GM18502 (cell line): ENCODE measurements at regions not wholly inside any gene's neighbourhood (a gene's known extent, or its start where the extent isn't known, plus 50 kb on each side); places are given as distances from the start of the nearest gene placed in this dataset.
"Not testable (repeated sequence)": the region's sequence is repeated elsewhere in the genome, so short reads cannot be mapped to it uniquely, and the experiment has no call there.

Source experiments
- ATAC-seq: cut with Tn5 transposase; IDR thresholded peaks from one replicate; pipeline ENCODE4 v1.9.1; 2021; ENCODE audit warnings: mild to moderate bottlenecking; ENCODE audit not compliant: unreplicated experiment, poor library complexity

DNA sequence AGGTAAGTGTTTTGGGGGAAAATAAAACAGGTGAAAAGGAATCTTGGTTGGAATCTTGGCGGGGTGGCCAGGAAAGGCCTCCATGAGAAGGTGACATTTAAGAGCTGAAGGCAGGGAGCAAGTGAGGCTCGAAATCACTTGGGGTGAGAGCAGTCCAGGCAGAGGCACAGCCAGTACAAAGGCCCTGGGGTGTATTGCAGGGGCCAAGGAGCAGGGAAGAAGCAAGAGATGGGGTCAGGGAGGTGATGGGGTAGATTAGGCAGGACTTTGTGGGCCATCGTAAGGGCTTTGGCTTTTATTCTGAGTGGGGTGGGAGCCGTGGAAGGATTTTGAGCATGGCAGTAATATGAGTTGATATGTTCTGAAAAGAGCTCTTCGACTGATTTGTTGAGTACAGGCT is 551.1 kb downstream of the MN1 start:
- no peak for ATAC-seq

DNA sequence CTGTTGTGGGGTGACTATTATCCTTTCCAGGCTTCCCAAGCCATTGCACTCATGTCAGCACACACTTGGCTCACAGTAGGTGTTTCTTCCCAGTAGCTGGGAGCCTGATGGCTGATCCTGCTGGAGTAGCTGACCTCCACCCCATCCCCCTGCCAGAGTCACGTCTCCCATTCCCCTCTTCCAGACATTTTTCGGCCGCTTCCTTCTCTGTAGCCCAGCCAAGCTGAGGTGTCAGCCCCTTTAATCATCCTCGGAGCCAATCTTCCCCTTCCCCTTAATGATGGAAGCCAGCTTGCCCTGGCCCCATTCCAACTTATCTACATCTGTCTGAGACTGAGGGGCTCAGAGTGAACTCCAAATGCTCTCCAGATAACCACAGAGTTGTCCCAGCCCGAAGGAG is 550.7 kb downstream of the MN1 start:
- ATAC-seq = no peak

DNA sequence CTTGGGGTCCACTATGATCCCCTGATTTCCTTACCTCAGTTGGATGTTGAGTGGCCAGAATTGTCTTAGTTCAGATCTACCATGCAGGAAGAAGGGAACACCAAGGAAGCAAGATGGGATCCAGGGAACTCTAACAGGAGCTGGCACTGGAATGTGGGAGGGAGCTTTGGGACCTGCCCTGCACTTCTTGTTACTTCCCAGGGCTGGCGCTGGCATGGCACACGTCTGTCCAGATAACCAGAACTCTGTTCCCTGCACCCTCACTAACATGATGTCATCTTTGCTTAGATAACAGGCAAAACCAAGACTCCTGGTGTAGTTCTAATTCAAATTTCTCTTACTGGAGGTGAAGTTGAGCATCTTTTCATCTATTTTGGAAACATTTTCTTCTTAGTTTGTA is 550.0 kb downstream of the MN1 start:
- no peak for ATAC-seq

DNA sequence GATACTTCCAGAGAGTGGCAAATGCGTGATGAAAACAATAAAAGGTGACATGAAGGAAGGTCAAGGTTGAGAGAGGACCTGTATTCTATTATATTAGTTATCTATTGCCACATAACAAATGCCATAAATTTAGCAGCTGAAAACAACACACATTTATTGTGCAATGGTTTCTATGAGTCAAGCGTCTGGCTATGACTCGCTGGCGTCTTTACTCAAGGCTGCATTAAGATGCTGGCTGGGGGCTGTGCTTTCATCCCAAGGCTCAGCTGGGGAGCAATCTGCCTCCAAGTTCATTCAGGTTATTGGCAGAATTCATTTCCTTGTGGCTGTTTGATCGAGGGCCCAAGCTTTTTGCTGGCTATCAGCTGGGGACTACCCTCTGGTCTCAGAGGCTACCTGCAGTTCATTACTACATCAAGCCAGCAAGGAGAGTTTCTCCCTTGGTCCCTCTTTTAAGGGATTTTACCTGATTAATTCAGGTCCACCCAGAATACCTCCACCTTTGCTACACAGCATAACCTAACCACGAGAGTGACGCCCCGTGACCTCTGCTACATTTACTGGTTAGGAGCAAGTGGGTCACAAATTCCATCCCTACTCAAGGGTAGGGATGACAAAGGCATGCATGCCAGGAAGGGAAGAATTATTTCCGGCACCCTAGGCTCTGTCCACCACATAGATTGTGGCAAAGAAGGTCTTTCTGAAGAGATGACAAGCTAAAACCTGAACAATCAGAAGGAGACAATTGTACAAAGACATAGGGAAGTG is 549.1 kb downstream of the MN1 start:
- ATAC-seq = no peak

DNA sequence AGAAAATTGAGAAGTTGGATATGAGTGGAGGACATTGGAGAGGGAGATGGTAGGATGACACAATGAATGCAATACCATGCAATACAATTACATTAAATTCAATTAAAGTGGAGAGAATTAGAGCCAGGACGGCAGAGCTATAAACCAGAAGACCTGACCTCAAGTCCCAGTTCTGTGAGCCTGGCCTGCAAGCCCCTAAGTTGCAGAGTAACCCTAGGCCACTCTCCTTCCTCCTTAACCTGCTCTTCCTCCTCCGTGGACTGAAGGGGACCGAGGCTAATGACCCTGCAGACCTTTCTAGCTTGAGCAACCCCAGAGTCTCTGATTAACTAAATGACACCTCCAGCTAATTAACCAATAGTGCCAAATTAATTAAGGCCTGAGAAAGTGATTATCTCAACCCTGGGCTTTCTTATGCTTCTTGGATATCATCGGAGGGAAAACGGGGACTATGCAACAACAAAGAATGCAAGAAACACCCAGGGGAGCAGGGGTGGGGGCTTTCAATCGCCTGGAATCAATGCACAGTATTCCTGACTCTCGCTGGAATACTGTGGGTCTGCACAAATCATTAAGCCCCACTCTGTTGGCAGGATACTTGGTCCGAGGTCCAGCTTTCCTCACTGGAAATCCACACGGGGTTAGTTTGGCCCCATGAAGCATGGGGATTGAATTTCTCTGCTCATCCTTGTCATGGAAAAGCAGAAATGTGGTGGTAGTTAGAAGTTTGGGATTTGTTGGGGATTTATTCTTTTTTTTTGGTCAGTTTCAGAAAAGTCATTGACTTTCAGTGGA is 548.3 kb downstream of the MN1 start:
- no peak for ATAC-seq

DNA sequence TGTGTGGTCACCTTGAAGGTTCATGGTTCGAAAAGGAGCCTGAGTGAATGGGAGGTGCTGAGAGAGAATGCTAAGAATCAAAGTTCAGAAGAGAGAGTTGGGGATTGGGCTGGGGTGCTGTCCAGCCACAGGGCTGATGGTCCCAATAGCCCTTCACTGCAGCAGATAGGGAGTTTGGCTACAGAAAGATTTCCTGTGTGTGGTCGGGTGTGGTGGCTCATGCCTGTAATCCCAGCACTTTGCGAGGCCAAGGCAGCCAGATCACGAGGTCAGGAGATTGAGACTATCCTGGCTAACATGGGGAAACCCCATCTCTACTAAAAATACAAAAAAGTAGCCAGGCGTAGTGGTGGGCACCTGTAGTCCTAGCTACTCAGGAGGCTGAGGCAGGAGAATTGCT is 547.5 kb downstream of the MN1 start:
- ATAC-seq = not testable (repeated sequence)

DNA sequence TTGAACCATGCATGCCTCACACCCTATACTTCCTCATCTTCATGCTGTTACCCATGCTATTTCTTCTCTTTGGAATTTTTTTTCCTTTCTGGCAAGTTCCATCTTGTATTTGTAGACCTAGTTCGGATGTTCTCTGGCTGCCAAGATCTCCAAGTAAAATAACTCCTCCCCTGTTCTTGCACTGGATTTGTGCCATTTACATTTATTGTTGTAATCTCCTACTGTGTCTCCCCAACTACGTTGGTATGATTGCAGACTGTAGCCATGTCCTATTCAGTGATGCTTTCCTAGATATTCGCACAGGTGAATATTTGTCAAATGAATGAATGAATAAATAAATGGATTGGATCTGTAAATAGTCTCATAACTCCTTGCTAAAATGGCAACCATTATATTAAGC is 546.0 kb downstream of the MN1 start:
- no peak for ATAC-seq

DNA sequence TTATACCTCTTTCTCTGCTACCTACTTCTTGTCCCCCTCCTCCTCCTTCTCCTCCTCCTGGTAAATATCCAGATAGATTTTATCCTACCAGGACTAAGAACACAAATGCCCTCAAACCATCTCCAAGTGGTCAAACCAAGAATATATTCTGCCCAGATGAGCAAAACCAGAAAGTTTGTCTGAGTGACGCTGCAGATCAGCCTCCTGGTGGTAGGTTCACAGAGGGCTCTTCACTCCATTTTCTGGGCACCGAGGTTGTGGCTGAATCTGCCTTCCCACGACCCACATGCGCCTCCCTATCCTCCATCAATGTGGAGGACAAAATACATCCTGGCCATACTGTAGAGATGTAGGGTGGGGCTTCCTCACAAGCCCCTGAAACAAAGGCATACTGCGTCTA is 543.6 kb downstream of the MN1 start:
- ATAC-seq = no peak

DNA sequence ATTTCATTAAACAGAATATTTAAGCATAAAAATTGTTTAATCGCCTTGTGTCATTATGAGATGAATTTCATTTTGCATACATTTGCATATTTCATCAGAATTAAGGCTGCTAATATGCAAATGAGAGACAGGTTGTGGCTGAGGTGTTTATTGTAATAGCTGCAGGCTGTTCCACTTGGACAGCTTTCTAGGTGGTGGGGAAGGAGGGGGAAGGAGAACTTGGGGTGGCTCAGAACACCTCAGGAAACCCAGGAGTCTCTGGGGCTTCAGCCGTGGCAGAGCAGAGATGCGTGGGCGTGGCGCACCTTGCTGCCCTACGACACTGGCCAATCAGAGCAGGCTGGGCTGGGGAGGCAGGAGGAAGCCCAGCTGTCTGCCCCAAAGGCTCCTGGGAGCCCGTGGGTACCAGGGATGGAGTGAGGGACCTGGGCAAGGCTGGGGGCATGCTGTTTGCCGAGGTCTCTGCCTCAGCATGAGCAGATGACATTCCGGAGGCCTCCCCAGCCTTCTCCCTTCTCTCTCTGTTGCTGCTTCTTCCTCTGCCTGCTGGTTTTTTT is 542.9 kb downstream of the MN1 start:
- no peak for ATAC-seq

DNA sequence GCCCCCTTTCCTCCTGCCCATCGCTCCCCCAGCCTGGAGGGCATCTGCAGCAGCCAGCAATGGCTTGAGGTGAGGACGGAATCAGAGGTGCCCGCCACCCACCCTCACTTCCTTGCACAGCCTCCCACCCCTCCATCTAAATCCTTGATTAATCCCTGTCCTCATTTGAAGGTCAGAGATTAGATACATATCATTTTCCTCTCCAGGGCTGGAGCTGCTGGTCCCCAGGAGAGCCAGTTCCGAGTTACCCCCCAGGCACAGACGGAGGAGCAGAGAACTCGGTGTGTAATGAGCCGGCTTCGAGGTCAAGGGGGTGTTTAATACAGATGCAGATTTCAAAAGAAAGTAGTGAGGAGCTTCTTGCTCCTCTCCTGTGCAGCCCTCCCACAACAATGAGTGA is 542.1 kb downstream of the MN1 start:
- ATAC-seq = no peak

DNA sequence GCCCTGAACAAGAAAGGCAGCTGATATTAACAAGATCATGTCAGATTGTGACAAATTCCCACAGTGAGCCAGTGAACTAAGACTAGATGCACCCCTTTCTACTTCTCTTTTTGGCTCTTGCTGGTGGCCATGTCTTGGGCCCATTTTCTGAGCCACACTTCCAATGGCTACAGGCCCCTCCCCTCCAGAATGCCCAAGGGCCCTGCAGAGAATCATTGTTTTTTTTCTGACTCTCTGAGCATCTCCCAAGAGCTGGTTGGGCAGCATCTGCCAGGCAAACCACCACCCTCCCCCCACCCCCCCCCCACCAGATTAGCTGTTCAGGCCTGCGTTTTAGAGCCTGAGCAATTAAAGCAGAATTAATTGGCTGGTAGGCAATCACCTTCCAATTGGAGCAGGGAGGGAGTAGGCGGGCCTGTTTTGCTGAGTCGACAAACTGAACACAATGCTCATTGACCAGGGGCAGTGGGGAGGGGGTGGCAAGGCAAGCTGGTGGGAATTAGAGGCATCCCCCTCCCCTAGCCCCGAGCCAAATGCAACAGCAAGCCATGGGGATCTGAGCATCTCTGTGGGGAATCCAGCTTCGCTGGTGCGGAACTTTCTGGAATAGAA is 541.4 kb downstream of the MN1 start:
- ATAC-seq = no peak

DNA sequence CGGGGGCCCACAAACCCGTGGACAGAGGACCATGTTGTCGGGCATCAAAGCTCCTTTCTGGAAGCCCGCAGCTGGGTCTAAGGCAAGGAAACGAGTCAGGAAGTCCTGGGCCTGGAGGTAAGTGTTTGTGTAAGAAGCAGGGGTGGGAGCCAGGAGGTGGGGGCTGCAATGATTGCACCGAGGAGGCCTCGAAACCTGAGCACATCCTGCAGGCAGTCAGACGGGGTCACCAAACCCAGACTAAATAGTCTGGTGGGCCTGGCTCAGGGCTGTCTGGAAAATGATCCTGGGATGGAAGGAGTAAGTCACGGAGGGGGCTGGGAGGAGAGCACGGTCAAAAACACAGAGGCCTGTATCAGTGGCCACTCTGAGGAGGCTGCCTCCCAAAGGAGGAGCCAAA is 539.2 kb downstream of the MN1 start:
- no peak for ATAC-seq

DNA sequence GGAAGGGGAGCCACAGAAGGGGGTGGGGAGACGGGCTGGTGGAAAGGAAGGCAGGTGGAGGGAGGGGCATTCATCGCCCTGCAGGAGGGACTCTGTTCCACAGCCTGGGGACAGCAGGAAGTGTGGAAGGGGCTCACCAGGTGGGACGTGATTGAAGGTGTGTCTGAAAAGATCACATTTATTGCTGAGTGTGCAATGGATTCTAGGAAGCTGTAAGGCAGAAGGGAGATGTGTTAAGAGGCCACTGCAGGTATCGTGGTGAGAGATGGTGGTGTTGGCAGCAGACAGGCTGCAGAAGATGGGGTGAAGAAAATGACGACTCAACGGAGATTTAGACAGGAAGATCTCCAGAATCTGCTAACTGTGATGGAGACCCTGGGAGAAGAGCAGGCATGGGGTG is 537.4 kb downstream of the MN1 start:
- no peak for ATAC-seq

DNA sequence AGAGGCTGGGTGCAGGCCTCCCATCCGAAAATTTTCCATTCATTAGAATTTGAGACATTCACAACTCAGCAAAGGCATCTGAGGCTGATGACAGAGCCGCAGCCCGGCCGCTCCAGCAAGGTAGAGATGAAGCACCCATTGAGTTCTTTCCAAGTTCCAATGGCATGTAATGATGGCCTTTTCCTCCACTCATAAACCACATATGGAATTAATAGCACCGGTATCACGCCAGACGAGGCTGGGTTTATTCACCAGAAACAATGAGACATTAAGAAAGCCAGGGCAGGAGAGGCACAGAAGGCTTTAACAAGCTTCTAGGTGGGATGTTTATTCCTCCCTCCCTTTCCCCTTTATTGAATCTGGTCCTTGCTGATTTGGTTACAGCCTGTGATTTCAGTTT is 534.4 kb downstream of the MN1 start:
- no peak for ATAC-seq

DNA sequence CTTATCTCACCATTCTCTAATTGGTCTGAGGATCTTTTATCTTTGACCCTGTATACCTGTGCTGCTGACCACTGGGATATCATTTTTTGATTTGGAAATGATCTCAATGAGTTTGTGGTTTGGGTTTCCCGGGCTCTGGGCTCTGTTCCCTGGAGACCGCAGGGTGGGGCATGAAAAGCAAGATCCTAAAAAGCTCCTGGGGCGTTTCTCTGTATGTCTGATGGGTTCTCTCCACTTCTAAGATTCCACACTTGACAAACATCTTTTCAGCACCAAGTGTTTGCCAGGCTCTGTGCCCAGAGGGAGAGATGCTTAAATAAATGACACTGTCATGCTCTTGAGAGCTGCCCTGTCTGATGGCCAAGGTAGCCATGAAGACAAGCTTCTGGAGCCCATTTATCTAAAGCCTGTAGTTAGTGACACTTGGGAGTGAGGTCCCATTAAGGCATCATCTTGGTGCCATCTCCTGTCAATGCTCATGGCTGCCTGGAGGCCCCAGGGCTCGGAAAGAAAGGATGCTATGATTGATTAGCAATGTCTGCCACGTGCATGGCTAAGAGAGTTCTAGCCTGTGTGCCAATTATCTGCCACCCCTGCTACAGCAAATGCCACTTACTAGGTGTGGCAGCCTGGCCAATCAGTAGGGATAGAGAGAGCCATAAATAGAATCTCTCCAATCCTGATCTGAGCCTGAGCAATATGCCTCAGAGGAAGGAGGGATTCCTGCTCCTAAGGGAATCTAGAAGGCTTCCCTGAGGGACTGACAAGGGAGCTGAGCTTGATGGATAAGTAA is 531.6 kb downstream of the MN1 start:
- no peak for ATAC-seq

DNA sequence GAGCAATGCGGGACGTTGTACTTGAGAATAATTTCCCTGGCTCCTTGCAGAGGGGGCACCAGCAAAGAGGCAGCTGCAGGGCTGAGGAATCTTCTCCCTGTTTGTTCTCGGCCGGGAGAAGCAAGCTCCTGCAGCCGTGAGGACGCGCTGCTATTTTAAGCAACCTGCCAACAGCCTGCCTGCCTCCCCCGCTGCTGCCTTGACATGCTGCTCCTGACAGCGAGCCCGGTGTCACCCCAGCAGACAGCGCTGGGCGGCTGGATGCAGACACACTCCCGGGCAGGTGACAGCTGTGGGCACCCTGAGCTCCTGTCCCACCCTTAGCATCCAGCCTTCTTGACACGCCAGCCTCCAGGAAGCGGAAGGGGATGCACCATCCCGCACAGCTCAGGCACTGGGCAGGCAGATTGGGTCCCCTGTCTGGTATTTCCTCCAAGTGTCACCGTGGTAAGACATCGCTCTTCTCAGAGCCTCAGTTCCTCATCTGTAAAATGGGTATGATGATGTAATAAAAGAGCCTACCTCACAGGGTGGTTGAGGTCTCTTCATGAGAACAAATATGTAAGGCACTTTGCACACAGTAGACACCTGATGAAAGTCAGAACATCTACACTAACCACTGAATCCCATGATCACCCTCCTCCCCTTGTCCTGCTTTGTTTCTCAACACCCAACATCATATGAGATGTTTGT is 530.6 kb downstream of the MN1 start:
- no peak for ATAC-seq

DNA sequence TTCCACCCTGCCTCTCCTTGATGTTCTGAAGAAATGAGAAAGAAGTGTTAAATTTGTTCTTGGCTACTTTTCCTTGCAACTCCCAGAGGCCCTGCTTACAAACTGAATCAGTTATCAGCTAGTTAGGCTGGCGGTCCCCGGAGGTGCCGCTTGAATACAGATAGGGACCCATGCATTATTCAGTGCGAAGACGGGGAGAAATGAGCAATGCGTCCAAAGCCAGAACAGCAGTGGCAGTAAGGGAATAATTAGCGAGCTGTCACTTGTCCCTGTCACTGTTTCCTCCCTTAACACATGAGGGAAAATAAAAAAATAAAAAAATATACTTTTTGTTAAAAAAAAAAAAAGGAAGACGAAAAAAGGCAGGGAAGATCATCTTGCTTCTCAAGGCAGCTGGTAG is 528.1 kb downstream of the MN1 start:
- ATAC-seq = no peak

DNA sequence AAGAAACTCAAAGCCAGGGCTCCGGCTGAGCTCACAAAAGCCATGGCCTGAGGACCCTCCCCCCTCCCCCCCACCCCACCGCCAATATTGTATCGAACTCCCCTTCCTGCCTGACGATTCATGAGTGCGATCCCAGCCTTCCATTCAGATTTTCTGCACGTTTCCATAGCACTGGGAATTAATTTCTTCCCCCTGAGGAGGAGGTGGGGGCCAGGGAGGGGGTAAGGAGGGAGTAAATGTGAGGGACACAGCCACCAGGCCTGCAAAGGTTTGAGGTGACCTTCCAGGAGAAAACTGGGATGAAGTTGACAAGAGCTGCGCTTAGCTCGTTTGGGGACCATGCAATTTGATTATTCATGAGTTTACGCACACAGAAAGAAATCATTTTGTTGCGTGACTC is 527.7 kb downstream of the MN1 start:
- ATAC-seq = no peak

DNA sequence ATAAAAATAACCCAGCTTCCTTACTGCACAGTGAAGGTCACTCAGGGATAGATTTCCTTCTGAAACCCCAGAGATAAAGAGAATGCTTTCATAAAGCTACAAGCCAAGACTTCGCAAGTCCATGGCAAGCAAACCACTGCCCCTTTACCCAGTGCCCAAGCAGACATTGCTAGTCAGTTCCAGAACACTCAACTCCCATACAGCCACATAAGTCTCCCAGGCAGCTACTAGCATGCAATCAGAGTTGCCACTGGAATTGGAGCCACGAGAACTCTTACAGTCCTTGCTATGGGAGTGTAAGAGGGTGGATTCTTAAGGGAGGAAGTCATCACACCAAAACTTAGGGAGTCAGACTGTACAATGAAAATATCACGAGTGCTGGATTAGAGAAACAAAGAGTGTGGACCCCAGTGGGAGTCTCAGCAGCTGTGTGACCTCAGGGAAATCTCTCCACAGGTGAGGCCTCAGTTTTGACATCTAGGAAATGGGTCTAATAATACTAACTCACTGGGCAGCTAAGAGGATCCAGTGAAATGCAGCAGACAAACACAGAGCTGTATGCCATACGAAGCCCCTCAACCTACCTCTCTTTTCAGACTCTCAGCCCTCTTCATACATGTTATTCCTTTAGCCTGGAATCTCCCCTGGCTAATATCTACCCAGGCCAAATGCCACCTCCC is 526.6 kb downstream of the MN1 start:
- ATAC-seq = no peak
